CD4-positive, alpha-beta T cell treated with Interleukin-12 subunit alpha and Interleukin-12 subunit beta, for 1 hour (primary cell): ENCODE measurements at regions not wholly inside any gene's neighbourhood (a gene's known extent, or its start where the extent isn't known, plus 50 kb on each side); places are given as distances from the start of the nearest gene placed in this dataset.

Experiments
- DNase-seq: peaks from one replicate; pipeline ENCODE4 v3.0.0-alpha.2; 2020

DNA sequence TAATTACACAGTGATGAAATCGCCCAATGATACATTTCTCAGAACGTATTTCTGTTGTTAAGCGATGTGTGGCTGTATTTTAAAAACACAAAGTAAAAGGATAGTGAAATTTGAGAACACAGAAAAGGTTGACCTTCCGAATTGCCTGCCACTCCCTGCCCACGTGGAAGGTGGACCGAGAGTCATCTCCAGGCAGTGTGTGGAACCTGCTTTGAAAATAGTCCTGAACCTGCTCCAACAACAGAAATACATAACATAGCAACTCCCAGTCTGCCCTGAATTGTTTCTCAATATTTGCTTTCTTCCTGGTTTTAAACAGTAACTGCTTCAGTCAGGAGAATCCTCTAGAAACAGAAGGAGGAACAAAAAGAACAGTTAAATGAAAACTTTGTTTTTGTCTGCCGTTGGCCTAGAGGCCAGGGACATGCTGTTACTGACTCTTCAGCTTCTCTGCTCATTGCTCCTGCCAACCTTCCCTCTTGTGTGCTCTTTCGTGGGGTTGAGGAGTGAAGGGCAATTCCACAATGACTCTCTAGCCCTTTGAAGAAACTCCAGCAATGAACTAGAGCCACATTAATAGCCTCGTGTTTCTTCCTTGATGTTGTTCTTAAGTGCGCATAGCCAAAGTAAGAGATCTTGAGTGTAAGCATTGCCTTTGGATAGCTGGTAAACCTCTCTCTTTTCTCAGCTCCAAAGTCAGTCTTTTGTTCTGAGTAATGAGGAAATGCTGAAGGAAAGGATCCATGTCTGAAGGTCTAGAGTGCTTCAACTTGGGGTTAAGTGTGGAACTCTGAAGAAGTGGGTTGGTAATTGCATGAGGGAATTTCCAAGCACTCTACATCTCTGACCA, 452.5 kb upstream of the CCL2 start:
- no peak for DNase-seq

DNA sequence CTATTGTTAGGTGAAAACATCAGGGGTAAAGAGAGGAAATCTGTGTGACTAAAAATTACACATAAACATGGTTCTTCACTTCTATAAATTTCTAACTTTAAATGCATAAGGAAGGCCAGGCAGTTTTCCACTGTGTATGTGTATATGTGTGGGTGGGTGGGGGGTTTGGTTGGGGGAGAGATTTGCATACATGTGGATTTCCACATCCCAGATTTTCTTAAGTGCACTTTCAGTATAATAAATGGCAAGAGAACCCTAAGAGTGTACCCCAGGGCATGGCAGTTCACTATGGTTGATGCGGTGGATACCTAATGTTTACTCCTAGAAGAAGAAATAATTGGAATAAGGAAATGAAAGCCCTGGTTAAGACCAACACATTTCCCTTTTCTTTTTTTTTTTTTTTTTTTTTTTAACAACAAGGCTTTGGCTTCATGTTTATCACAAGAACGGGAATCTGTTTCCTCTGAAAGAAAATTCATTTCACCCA, 451.8 kb upstream of the CCL2 start:
- no peak for DNase-seq

DNA sequence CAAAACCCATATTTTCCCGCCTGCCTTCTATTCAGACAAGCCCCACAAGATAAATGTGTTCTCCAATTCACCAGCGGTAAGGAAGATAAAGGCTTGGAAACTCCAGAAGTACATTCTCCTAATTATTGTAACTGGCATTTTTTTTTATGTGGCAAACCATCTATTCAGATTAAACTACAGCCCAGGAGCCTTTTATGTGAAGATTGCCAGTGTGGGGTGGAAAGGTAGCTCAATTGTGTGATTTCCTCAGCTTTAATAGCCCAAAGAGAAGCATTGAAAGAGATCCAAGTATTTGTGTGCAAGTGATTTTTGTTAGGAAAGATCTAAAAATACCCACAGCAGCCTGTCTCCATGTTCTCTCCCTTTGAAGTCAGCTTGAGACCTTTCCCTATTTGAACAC, 451.4 kb upstream of the CCL2 start:
- DNase-seq, result no peak

DNA sequence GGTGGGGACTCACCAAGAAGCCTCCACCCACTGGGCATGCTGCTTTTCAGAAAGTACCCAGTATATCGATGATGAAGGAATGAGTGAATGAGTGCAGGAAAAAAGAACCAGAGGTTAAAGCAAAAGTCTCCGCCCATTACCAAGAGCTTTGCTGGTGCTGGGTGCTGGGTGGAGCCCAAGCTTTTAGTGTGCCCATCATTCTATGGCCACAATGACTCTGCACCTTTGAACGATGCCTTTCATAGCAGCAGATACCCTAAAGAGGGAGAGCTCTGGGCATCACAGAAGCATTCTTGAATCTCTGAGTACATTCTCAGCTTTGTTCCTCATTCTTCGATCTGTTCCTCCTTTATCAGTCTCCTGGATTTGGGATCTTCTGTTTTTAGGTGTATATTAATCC, 450.7 kb upstream of the CCL2 start:
- no peak for DNase-seq

DNA sequence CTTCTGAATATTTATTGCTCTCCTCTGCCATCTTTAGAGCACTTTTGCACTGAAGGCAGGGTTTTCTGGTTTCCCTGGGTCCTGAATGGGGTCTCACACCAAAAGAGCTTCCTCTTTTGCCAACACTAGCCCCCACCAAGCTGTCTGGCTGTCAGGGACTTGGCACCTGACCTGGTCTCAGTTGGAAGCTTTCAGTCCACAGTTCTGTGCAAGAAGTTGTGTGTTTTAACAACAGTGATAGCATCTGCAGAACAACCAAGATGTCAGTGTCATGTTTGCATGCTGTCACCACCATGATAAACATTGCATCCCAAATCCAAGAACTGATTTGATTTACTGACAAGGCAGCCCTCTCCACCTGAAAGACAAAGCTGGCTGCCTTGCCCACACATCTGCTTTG, 448.5 kb upstream of the CCL2 start:
- no peak for DNase-seq

DNA sequence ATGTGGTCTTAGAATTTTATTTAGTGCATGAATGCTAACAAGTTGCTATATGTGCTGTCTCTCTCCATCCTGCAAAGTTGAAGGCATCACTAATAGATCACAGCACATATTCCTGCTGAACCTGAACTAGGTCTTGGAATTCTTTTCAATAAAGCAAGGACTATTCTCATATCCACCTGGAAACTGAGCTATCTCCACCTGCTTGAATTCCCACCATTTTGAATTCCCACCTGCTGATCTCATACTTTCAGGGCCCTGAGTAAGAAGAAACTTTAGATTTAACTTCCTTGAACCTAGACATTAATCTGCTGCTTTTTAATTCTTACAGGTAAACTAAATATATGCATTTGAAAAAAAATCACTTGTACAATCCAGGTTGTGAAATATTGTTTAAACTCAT, 445.3 kb upstream of the CCL2 start:
- DNase-seq, result no peak

DNA sequence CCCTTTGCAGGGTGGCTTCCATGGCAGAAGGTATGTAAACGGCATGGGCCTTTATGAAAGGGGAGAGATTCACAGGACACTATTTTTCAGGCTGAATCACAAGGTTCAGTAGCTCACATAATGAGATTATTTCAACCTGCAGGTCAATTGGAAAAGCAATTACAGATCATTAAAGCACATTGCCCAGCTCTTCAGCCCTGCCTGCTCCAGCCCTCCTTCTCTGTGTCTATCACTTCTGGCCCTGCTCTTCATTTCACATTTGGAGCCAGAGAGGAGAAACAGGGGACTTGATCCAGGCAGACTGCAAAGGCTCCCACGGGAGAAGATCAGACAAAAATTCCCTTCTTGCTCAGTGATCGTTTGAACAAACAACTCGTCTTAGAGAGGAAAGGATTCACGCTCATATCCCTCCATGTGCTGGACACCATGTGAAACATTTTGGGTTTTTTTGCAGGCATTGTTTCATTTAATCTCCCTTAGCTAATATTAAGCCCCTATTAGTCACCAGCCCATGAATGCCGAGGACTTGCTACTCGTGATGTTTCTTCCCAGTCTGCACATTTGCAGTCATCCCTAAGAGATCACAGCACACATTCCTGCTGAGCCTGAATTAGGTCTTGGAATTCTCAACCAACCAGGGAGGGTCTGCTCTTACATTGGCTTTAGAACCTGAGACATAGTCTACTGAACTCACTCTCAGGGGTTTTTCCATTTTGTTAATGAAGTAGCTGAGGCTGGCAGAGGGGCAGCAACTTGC, 443.9 kb upstream of the CCL2 start:
- DNase-seq, result no peak

DNA sequence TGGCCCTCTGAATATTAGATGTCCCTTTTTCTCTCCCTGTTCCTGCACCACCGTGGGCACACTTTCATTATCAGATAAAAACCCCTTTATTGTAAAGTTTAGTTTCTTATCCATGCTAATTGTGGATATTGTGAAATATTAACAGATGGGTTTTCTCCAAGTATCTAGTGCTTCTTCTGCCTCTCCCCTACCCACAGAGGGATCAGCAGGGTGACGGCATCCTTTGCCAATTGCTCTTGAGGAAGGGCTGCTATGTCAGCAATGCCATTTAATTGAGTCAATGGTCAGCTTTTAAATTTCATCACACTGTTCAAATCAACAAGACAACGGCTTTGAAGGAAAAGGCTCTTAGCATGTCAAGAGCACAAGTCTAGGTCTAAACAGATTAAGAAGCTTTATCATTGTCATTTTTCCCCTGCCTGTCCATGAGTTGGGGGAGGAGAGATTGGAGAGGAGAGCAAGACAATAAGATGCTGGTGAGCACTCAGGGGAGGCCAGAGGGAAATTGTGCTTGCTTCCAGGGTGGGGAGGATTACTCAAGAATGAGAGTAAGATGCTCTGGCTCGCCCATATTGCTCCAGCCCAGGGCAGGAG, 443.0 kb upstream of the CCL2 start:
- no peak for DNase-seq

DNA sequence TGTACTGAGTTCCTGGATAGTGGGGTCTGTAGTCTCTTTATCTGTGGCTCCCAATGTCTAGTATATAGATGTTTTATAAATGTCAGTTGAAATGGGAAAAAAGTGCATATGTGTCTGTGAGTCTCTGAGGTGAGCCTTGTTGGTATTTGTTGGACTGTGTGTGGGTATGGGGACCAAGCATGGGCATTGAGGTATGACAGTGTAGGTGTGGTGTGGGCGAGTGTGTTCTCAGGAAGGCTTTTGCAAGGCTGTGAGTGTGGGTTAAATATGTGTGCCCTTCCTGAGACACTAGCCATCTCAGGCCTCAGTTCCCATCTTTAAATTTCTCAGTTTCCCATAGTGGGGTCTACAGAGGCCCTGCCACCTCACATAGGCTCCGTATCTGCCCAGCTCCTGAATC, 440.2 kb upstream of the CCL2 start:
- no peak for DNase-seq

DNA sequence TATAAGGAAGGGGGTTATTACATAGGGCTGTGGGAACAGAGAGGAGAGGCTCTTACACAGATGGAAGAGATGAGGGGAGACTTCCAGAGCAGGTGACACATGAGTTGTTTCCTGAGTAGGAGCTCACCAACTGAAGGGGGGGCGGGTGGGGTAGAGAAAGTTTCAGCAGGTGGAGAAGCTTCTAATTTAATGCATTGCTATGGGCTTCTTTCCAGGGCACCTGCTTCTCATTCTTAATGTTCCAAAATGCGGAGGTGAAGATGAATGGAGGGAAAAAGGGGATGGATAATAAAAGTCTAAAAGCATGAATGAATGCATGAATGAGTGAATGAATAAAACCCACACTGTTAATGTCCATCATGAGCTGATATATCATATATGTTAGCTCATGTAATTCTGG, 439.0 kb upstream of the CCL2 start:
- DNase-seq, result no peak

DNA sequence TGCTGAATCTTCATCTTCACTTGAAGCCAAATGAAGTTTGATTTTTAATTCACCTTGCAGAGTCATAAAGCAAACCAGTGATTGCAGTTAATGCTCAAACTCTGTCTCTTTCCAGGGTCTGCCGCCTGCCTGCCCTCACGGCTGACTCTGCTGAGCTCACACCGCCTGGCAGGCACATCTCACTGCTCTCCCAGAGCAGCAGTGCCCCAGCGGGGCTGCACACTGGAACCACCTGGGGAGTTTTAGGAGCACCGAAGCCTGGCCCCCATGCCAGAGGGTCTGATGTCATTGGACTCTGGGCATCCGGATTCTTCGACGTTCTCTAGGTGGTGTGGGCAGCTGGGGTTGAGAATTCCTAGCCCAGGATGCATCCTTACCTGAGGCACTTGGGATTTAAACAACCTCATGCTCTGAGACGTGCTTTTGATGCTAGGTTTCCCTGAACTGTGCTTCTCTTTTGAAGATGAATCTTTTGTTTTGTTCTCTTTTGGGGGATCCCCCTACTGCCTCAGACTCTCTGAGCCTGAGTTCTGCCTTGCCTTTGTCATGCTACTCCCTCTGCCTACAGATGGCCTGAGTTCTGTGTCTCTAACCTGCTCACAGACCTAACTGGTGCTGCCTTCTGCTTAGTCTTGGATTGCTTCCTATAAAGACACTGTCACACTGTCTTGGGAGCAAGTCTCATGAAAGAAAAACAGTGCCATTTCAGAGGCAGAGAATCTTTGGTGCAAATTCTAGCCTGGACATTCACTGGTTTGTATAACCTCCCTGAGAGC, 438.1 kb upstream of the CCL2 start:
- no peak for DNase-seq

DNA sequence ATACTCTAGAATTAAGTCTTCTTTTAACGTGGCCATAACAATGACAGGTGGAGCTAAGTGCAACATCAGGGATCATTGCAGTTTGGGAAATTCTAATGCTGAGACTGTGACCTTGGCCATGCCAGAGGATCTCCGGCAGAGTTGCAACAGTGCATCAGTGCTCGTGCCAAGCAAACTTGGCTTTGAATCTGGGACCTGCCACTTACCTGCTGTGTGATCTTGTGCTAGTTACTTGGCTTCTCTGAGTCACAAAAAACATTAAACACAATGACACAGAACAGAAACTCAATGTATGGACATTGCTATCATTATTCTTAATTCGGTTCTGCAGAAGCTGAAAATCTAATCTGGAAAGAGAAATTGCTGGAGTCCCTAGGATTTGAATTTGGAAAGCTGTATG, 435.5 kb upstream of the CCL2 start:
- DNase-seq, result no peak

DNA sequence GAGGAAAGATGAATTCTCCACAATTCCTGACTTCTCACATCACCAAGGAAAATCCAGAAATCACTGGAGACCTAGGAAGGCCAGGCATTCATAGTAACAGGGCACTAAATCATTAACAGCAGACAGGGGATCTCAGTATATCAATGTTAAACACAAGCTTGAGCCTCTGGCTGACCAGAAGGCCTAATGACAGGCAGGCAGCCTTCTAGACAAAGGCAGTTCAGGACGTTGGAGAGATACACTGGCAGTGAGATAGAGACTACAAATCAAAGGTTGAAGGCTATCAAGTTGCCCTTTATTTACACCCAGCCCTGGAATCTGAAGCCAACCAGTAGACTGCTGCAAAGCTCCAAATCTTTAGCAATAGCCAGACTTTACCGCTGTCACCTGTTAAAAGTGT, 422.8 kb upstream of the CCL2 start:
- no peak for DNase-seq

DNA sequence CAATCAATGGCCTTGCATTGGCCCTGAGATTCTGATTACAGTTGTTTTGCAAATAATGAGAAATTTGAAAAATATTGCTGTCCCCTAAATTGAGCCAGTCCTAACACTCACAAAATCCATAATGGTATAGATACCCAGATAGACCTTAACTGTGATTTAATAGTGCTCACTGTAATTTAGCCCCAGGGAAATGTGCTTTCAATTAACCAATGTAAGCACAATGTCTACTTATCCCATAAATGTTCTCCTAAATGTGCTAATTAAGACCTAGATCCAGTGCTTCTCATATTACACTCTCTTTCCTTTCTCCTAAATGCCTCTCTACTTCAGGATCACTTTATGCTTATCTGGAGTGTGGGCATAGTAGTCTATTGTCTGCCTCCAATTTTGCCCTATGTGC, 417.8 kb upstream of the CCL2 start:
- no peak for DNase-seq

DNA sequence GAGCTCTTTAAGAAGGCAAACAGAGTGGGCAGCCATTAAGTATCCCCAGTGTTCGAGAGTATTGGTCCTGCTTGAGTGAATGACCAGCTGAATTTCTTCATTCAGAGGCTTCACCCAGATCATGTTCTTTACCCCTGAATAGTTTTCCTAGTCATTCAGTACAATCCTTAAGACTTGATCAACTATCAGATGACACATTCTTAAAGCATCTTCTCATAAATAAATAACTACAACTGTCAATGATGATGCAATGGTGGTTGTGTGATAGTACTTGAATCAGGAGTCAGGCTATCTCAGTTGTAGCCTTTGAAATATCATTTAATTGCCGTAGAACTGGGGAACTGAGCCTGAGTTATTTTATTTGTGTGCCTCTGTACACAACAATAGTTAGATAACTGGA, 416.8 kb upstream of the CCL2 start:
- DNase-seq, result no peak

DNA sequence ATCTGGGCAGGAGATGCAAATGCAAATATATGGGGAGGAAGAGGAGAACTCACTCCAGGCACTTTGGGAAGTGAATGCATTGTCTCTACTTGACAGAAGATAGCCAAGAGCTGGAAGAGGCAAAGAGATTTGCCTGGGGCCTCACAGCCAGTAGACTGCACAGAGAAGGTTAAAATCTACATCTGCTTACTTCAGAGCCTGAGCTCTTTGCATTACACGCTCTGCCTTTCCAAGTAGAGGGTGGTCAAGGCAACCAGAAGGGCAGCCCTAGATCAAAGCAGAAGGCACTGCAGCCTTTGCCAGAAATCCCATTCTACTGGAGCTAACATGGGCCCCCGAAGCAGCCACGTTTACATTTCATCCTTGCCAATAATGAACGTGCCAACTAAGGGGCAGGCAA, 407.2 kb upstream of the CCL2 start:
- DNase-seq, result no peak

DNA sequence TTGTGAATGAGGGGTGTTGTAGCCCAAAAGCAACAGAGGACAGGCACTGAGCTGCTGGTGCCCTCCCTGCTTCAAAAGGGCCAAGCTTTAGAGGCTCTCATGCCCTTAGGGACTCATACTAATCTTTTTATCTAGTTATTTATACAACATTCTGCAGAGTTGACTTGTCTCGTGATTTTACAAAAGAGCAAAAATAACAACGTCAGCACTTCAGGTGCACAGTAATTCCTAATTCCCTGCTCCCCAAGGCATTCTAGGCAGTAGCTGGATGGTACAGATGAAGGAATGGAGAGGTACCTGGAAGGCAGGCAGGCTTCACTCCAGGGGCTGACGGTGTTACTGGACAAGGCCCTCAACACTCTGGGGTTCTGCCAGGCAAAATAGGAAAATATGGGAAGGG, 406.7 kb upstream of the CCL2 start:
- DNase-seq, result no peak

DNA sequence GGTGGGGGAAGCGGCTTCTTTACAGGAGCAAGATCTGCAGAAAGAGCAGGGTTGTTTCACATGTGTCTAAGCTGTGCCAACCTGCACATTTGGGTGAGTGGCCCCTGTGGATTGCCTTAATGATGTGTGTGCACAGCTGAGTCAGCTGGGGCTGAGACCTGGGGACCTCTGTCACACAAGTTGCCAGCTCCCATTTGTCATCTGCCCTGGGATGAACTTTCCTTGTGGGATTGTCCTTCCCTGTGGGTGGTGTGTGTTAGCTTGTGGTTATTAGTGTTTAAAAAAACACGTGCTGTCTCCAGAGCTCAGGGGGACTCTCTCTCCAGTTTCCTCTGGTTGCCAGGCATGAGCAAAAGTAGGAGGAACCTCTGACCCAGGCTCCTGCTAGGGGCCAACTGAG, 400.5 kb upstream of the CCL2 start:
- DNase-seq, result no peak

DNA sequence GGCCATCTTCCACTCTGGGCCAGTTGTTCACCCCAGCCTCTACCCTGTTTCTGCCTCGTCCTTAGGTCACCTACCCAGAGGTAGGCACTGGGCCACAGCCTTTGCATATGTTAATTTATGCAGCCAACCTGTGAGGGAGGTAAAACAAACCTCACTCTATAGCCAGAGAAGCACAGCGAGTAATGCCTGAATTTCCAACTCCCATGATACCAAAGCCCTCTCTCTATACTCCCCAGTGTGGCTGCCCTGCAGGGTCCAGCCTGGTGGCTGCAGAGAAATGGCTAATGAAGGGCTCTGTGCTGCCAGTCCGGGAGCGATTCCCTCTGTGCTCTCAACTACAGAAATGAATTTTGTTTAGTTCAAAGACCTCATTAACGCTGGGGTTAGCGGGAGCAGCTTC, 397.0 kb upstream of the CCL2 start:
- no peak for DNase-seq

DNA sequence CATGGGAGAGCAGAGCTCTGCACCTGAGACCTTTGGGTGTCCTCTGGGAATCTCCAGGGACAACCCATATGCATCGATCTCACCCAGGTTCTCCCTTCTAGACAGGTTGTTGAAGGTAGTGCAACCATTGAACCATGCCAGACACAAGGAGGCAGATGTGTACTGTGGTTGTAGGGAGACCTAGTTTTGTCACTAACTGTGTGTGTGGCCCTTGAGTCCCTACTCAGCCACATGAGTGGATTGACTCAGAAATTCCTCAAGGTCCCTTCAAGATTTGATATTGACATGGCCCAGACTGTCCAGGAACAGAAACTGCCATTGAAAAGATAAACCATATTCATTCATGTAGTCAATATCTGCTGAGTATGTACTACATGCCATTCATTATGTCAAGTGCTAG, 396.4 kb upstream of the CCL2 start:
- DNase-seq, result no peak

DNA sequence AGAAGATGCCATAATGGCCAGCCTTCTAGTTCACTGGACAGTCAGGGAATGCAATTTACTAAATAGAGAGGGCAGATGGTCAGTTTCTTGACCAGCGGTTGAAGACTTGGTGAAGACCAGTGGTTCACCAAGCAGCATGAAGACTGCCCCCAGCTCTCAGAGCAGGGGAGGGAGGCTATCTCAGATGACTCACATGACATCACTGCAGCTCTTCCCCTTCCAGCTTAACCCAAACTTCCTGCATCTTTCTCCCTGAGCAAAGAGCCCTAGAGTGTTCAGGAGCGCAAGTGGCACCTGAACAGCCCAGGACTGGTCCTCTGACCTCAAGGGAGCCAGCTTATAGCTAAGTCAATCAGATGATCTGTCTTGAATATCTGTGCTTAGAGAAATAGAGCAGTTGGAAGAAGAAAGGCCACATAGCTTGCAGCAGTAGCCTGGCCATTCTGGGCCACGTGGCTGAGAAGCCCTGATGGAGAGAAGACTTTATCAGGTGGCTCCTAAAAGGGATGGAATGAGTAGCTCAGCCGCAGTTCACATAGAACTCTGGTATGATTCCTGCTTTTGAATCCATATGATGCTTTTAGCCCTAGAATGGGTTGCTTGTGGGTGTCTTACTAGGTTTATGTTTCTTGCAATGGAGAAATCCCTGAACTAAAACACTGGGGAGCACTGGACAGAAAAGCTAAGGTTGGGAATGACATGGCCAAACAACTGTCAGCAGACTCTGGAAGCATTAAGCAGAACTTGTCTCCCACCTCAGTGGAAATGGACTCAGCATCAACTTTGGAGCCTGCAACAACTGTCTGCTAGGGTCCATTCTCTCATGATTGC, 392.1 kb upstream of the CCL2 start:
- DNase-seq, result no peak

DNA sequence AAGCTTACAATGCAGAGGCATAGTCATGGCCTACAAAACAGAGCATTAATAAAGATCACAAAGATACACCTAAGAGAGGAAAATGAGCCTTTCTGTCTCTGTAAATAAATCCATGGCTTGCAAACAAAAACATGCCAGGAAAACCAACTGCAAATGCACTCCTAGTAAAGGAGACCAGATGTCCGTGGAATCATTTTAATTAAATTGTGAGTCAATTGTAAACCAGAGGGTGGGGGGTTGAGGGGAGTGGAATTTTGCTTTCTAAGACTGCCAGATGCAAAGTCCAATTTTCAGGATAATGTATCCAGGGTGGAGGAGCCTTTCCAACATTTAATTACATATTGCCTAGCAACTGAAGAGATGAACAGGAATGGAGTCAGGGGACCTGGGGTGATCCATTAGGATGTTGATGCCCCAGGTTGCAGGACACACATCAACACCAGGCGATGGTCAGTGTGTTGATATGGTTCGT, 390.3 kb upstream of the CCL2 start:
- no peak for DNase-seq
